GM19397 (cell line): ENCODE measurements at regions not wholly inside any gene's neighbourhood (a gene's known extent, or its start where the extent isn't known, plus 50 kb on each side); places are given as distances from the start of the nearest gene placed in this dataset.
"Not testable (repeated sequence)": the region's sequence is repeated elsewhere in the genome, so short reads cannot be mapped to it uniquely, and the experiment has no call there.

Source experiments
- ATAC-seq: cut with Tn5 transposase; IDR thresholded peaks from one replicate; pipeline ENCODE4 v1.9.1; 2021; ENCODE audit warnings: mild to moderate bottlenecking, moderate library complexity; ENCODE audit not compliant: unreplicated experiment

DNA sequence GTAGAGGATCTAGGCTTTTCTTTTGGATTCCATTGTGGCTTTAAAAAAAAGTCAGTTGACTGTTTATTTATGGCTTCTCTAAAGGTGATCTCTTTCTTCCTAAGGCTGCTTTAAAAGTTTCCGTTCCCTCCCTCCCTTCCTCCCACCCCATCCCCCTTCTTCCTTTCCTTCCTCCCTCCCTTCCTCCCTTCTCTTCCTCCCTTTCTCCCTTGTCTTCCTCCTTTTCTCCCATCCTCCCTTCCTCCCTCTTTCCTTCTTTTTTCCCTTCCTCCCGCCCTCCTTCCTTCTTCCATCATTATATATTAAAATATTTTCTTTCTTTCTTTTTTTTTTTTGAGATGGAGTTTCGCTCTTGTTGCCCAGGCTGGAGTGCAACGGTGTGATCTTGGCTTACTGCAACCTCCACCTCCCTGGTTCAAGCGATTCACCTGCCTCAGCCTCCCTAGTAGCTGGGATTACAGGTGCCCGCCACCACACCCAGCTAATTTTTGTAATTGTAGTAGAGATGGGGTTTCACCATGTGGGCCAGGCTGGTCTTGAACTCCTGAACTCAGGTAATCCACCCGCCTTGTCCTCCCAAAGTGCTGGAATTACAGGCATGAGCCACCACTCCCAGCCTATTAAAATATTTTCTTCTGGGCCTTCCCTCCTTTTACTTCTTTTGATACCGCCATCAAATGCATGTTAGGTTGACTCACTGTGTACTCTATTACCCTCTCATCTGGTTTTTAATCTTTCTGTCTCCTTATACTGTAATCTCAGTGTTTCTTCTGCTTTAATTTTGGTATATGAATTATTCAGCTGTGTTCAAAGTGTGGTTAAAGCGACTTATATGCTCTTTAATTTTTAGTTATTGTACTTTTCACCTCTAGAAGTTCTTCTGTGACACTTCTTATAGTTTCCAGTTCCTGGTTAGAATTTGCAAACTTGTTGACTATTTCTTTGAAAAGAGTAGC is 59.2 kb upstream of the ATP5PO start:
- no peak for ATAC-seq

DNA sequence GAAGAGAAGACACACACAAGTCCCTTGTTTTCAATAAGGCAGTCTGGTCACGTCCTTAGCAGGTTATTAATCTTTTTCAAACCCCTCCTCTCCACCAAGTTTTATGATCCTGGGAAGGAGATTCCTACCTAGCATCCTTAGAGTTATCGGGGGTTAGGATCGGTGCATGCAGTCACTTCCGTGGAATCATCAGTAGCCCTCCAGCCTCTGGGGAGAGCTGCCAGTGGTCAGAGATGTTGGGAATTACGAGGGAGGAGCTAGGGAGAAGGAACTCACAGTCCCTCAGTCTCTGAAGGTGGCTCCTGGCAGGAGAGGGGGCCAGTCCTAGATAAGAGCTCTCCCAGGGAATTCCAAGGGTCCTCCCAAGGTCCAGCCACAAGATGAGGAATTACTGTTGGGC is 57.7 kb upstream of the ATP5PO start:
- ATAC-seq, result no peak

- no peak for ATAC-seq
Observed at GRCh38 chr21:33972539-33972938, 56.9 kb upstream of the ATP5PO start.

DNA sequence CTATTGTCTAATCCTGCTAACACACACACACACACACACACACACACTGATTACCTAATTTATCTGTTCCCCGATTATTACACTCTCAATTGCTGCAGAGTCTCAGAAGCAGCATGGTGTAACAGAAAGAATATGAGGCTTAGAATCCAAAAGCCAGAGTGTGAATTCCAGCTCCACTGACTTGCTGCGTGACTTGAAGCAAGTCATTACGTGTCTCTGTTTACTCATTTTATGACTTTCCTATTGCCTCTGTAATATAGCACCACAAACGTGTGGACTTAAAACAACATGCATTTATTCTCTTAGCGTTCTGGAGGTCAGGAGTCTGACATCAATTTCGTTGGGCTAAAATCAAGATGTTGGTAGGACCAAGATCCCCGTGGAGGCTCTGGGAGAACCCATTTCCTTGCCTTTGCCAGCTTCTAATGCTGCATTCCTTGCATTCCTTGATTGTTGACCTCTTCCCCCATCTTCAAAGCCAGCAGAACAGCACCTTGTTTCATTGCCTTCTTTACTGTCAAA is 55.9 kb upstream of the ATP5PO start:
- ATAC-seq, result no peak

DNA sequence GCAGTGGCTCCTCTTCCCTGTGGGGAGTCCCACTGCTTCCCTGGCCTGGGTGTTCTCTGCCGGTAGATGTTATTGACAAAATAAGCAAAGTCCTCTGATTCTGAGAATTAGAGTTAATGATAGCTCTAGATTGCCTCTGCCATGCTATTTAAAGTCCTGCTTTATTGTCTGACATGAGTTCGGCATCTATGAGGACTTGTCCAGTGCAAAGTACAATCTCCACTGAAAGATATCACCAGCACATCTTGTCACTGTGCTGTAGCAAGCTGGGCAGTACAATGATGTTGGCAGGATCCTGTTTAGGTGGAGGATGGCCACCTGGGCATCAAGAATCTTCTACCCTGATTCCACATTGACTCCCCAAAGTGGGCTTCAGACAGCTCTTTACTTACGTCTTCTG is 54.0 kb upstream of the ATP5PO start:
- no peak for ATAC-seq

GRCh38 chr21:33968995-33969348 is 53.4 kb upstream of the ATP5PO start:
- no peak for ATAC-seq

DNA sequence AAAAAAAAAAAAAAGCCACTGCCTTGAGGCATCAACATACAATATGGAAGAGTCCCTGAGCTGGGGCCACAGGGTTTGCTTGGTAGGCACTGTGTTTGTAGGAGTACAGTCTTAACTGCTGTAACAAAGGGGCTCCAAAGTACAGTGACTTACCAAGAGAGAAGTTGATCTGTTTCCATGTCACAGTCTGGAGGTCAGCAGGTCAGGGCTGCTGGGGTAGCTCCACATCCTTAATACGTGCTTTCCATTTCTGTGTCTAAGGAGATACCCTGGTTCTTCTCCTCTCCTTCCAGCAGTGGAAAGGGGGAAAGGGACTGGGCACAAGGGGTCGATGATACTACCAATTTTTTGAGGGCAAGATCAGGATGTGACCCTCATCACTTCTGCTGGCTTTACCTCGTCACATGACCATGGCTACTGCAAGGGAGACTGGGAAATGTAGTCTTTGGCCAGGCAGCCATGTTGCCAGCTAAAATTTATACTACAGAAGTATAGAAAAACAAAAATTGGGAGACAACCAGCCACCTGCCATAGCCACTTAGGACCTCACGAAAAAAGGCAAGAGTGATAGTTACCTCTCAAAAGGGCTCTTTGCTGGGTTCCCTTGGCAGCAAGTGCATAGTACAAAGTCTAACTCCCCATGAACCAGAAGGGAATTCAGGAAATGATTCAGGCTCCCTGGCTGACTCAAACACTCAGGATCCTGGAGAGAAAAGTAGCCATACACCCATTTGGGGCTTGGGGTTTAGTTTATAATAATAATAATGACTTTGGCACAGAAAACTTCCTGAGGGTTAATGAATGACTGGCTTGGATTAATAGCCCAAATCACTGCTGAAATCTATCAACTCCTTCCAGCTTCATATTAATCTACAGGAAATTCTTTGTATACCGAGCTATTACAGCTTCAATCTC is 52.7 kb upstream of the ATP5PO start:
- no peak for ATAC-seq

DNA sequence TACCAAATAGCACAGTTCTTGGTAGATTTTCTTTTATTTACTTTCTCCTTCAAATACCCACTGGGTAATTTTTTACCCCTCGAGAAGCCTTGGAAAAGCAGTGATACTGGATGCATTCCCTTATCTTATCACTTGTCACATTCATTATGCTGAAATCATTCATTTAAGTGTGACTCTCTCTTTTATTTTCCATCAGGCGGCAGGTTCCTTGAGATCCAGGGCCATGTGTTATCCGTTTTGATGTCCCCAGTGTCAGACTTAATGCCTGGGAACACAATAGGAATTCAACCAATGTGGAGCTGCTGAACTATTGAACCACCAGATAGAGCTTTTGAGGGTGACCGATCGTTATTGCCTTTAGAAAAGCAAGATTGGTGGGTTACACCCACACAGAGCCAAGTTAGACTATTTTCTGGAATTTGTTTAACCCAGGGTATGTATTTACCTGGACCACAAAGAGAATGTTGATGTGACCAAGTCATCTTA is 51.5 kb upstream of the ATP5PO start:
- ATAC-seq, result no peak

- no peak for ATAC-seq
Observed at GRCh38 chr21:33966324-33966949, 50.8 kb upstream of the ATP5PO start.

GRCh38 chr21:33965662-33966061 is 50.1 kb upstream of the ATP5PO start:
- not testable (repeated sequence) for ATAC-seq
